Neuronal stem cell (in vitro differentiated cells): ENCODE measurements at regions not wholly inside any gene's neighbourhood (a gene's known extent, or its start where the extent isn't known, plus 50 kb on each side); places are given as distances from the start of the nearest gene placed in this dataset.

Experiments used
- DNase-seq: peaks from one replicate; pipeline ENCODE4 v3.0.0-alpha.2; 2013; ENCODE audit warnings: low spot score
- H2AFZ ChIP-seq: one replicate; pipeline ENCODE4 v1.6.1; 2013; ENCODE audit warnings: mild to moderate bottlenecking, low read length, inconsistent platforms
- H2AK5ac ChIP-seq: 2 replicates; pipeline ENCODE4 v1.6.1; 2013; ENCODE audit warnings: low read depth, mild to moderate bottlenecking, inconsistent platforms, low read length, moderate library complexity, mixed read lengths
- H2BK120ac ChIP-seq: 2 replicates; pipeline ENCODE4 v1.6.1; 2013; ENCODE audit warnings: low read depth, mild to moderate bottlenecking, inconsistent platforms, low read length, moderate library complexity, mixed read lengths
- H2BK12ac ChIP-seq: one replicate; pipeline ENCODE4 v1.6.1; 2013; ENCODE audit warnings: low read length, inconsistent platforms
- H2BK15ac ChIP-seq: 2 replicates; pipeline ENCODE4 v1.6.1; 2013; ENCODE audit warnings: mild to moderate bottlenecking, low read length, inconsistent platforms, mixed read lengths
- H2BK5ac ChIP-seq: one replicate; pipeline ENCODE4 v1.6.1; 2013; ENCODE audit warnings: inconsistent platforms, mild to moderate bottlenecking, low read length, moderate library complexity
- H3K14ac ChIP-seq: one replicate; pipeline ENCODE4 v1.6.1; 2013; ENCODE audit warnings: low read length, inconsistent platforms
- H3K18ac ChIP-seq: 2 replicates; pipeline ENCODE4 v1.6.1; 2013; ENCODE audit warnings: low read length, inconsistent platforms
- H3K23ac ChIP-seq: 2 replicates; pipeline ENCODE4 v1.6.1; 2013; ENCODE audit warnings: low read depth, mild to moderate bottlenecking, mixed read lengths, low read length, inconsistent platforms; ENCODE audit not compliant: poor library complexity
- H3K27ac ChIP-seq: replicated peaks from 3 replicates; pipeline ENCODE4 v1.5.1; 2013; ENCODE audit warnings: low read length, inconsistent platforms
- H3K27me3 ChIP-seq, 3 experiments: 2 replicates each; pipeline ENCODE4 v1.6.1; 2013; ENCODE audit warnings: low read length in 3 of 3, mild to moderate bottlenecking in 2 of 3, inconsistent platforms in 1 of 3, low read depth in 1 of 3, mixed read lengths in 1 of 3, moderate library complexity in 1 of 3; ENCODE audit not compliant: control insufficient read depth in 3 of 3, insufficient read depth in 3 of 3
- H3K36me3 ChIP-seq, 2 donors: replicated peaks in 1 of 2; 2 replicates each; pipeline ENCODE4 v1.6.1; 2013; ENCODE audit warnings: low read length in 2 of 2; ENCODE audit not compliant: control insufficient read depth in 2 of 2, insufficient read depth in 2 of 2
- H3K4ac ChIP-seq: 2 replicates; pipeline ENCODE4 v1.6.1; 2013; ENCODE audit warnings: inconsistent platforms, mild to moderate bottlenecking, low read length, moderate library complexity
- H3K4me1 ChIP-seq, 2 donors: 1 replicate in 1 of 2; 2 replicates in 1 of 2; pipeline ENCODE4 v1.6.1; 2013; ENCODE audit warnings: low read length in 2 of 2, low read depth in 1 of 2; ENCODE audit not compliant: control insufficient read depth in 2 of 2, insufficient read depth in 1 of 2
- H3K4me2 ChIP-seq: one replicate; pipeline ENCODE4 v1.6.1; 2013; ENCODE audit warnings: mild to moderate bottlenecking, low read length, inconsistent platforms; ENCODE audit not compliant: insufficient read depth, poor library complexity, severe bottlenecking
- H3K4me3 ChIP-seq, 2 donors: 2 replicates each; pipeline ENCODE4 v1.5.1; 2013; ENCODE audit warnings: low read length in 2 of 2, mild to moderate bottlenecking in 2 of 2, inconsistent platforms in 1 of 2, moderate library complexity in 1 of 2
- H3K79me1 ChIP-seq: one replicate; pipeline ENCODE4 v1.6.1; 2013; ENCODE audit warnings: low read depth, mild to moderate bottlenecking, inconsistent platforms, low read length, moderate library complexity
- H3K9ac ChIP-seq: one replicate; pipeline ENCODE4 v1.6.1; 2013; ENCODE audit warnings: mild to moderate bottlenecking, low read depth, low read length, inconsistent platforms; ENCODE audit not compliant: poor library complexity
- H3K9me3 ChIP-seq, 2 donors: replicated peaks in 1 of 2; 2 replicates each; pipeline versions ENCODE3 to v1.6.1; 2013; ENCODE audit warnings: low read length in 2 of 2, mild to moderate bottlenecking in 2 of 2, inconsistent platforms in 1 of 2, low read depth in 1 of 2, mixed read lengths in 1 of 2, moderate library complexity in 1 of 2; ENCODE audit not compliant: control insufficient read depth in 2 of 2, insufficient read depth in 1 of 2
- H4K8ac ChIP-seq: one replicate; pipeline ENCODE4 v1.6.1; 2013; ENCODE audit warnings: low read depth, mild to moderate bottlenecking, inconsistent platforms, low read length, moderate library complexity
- H4K91ac ChIP-seq: one replicate; pipeline ENCODE4 v1.6.1; 2013; ENCODE audit warnings: low read length, low read depth, mild to moderate bottlenecking, inconsistent platforms; ENCODE audit not compliant: poor library complexity
- WGBS, 2 donors: extraction: QIAGEN DNeasy Blood & Tissue Kit; methylation state at CpG; one replicate each; pipeline ENCODE4 v1.1.7; 2013; ENCODE audit warnings: missing lambda C conversion rate in 2 of 2, mixed read lengths in 1 of 2; ENCODE audit not compliant: insufficient read length in 2 of 2, insufficient replicate concordance in 1 of 2; ENCODE audit errors: extremely low coverage in 2 of 2; 5-methylcytosine and 5-hydroxymethylcytosine counted together

GRCh38 chr14:84017495-84017894 lies 1512.4 kb upstream of the FLRT2 start:
- no peak overlapping the region for H2BK12ac ChIP-seq
- H3K14ac ChIP-seq: no peak overlapping the region
- no peak overlapping the region for H2BK15ac ChIP-seq
- H2AFZ ChIP-seq: no peak overlapping the region
- DNase-seq: no peak
- no peak overlapping the region for H4K91ac ChIP-seq
- H3K4me3 ChIP-seq: no peak overlapping the region
- no peaks in the 10 kb centered on the region for H3K4me1 ChIP-seq
- no peak overlapping the region for H2BK120ac ChIP-seq
- H3K36me3 ChIP-seq: no peaks in the 10 kb centered on the region
- no peaks in the 10 kb centered on the region for H3K9me3 ChIP-seq
- H3K27me3 ChIP-seq: no peaks in the 10 kb centered on the region
- no peak overlapping the region for H3K18ac ChIP-seq
- no peak overlapping the region for H3K9ac ChIP-seq
- no peak overlapping the region for H3K23ac ChIP-seq
- no peak overlapping the region for H2AK5ac ChIP-seq
- H4K8ac ChIP-seq: no peak overlapping the region
- H3K79me1 ChIP-seq: no peaks in the 10 kb centered on the region
- H3K4me2 ChIP-seq: no peak overlapping the region
- no peak overlapping the region for H3K27ac ChIP-seq
- no CpG with 5 or more reads among the region's 7 CpGs for WGBS, 2 donors
- no peak overlapping the region for H3K4ac ChIP-seq
- H2BK5ac ChIP-seq: no peak overlapping the region

- no peak overlapping the region for H4K91ac ChIP-seq
- no peak overlapping the region for H3K14ac ChIP-seq
- no peak for DNase-seq
- no peak overlapping the region for H3K23ac ChIP-seq
- no peak overlapping the region for H2BK15ac ChIP-seq
- no peak overlapping the region for H2BK120ac ChIP-seq
- H3K4me3 ChIP-seq: no peak overlapping the region
- H3K9ac ChIP-seq: no peak overlapping the region
- no peak overlapping the region for H4K8ac ChIP-seq
- H3K4me1 ChIP-seq: no peaks in the 10 kb centered on the region
- H3K27ac ChIP-seq: no peak overlapping the region
- H3K36me3 ChIP-seq: no peaks in the 10 kb centered on the region
- peaks cover 0 to 1% of the 10 kb centered on the region in 2 donors for H3K9me3 ChIP-seq
- H3K4ac ChIP-seq: no peak overlapping the region
- no peak overlapping the region for H3K18ac ChIP-seq
- H3K4me2 ChIP-seq: no peak overlapping the region
- H2BK12ac ChIP-seq: no peak overlapping the region
- no peak overlapping the region for H2AFZ ChIP-seq
- H2BK5ac ChIP-seq: no peak overlapping the region
- no peaks in the 10 kb centered on the region for H3K79me1 ChIP-seq
- no peaks in the 10 kb centered on the region for H3K27me3 ChIP-seq
- H2AK5ac ChIP-seq: no peak overlapping the region
Observed at GRCh38 chr14:84021433-84021832, 1508.5 kb upstream of the FLRT2 start.

GRCh38 chr14:84024231-84024820 lies 1505.6 kb upstream of the FLRT2 start:
- Histone ChIP-seq H3K27me3 (no peaks in the 10 kb centered on the region), H4K91ac (no peak overlapping the region), H3K4me1 (no peaks in the 10 kb centered on the region), H3K4me2 (no peak overlapping the region), H3K9ac (no peak overlapping the region), H3K27ac (no peak overlapping the region), H2BK120ac (no peak overlapping the region), H3K14ac (no peak overlapping the region), H3K18ac (no peak overlapping the region), H2BK5ac (no peak overlapping the region), H2AK5ac (no peak overlapping the region), H3K4ac (no peak overlapping the region), H3K9me3 (peaks cover 0 to 1% of the 10 kb centered on the region in 2 donors), H3K79me1 (no peaks in the 10 kb centered on the region), H3K4me3 (no peak overlapping the region), H3K36me3 (no peaks in the 10 kb centered on the region), H3K23ac (no peak overlapping the region), H2AFZ (no peak overlapping the region), H2BK15ac (no peak overlapping the region), H4K8ac (no peak overlapping the region), H2BK12ac (no peak overlapping the region)
- no CpG with 5 or more reads among the region's 6 CpGs for WGBS, 2 donors
- no peak for DNase-seq

- Histone ChIP-seq H3K27ac (no peak overlapping the region), H3K79me1 (no peaks in the 10 kb centered on the region), H4K91ac (no peak overlapping the region), H3K4me2 (no peak overlapping the region), H4K8ac (no peak overlapping the region), H2AFZ (no peak overlapping the region), H3K27me3 (no peaks in the 10 kb centered on the region), H2BK120ac (no peak overlapping the region), H3K14ac (no peak overlapping the region), H2BK5ac (no peak overlapping the region), H3K18ac (no peak overlapping the region), H3K4me1 (no peaks in the 10 kb centered on the region), H3K36me3 (no peaks in the 10 kb centered on the region), H3K4me3 (peak overlapping the region in 1 of 2 donors; percentile 41), H2AK5ac (no peak overlapping the region), H2BK12ac (no peak overlapping the region), H2BK15ac (no peak overlapping the region), H3K9ac (no peak overlapping the region), H3K23ac (no peak overlapping the region), H3K4ac (no peak overlapping the region), H3K9me3 (peaks cover 0 to 1% of the 10 kb centered on the region in 2 donors)
- DNase-seq: no peak
- no CpG with 5 or more reads among the region's 8 CpGs for WGBS, 2 donors
Observed at GRCh38 chr14:84025106-84026012, 1504.6 kb upstream of the FLRT2 start.
